OCI-LY1 (cell line): ENCODE measurements at regions not wholly inside any gene's neighbourhood (a gene's known extent, or its start where the extent isn't known, plus 50 kb on each side); places are given as distances from the start of the nearest gene placed in this dataset.

Experiments used
- CTCF ChIP-seq: fragments of 200-600 bp; sonication (generic), shearing (Covaris generic); IDR thresholded peaks from 2 replicates; pipeline ENCODE4 v1.5.1; 2017; ENCODE audit warnings: mild to moderate bottlenecking, antibody characterized with exemption, low read length, moderate library complexity, mixed read lengths
- EZH2 ChIP-seq: fragments of 200-600 bp; sonication (generic), shearing (Covaris generic); IDR thresholded peaks from 2 replicates; pipeline ENCODE4 v1.8.0; 2017; ENCODE audit warnings: borderline replicate concordance, mixed run types, mild to moderate bottlenecking, antibody characterized with exemption, low read length, moderate library complexity, mixed read lengths

DNA sequence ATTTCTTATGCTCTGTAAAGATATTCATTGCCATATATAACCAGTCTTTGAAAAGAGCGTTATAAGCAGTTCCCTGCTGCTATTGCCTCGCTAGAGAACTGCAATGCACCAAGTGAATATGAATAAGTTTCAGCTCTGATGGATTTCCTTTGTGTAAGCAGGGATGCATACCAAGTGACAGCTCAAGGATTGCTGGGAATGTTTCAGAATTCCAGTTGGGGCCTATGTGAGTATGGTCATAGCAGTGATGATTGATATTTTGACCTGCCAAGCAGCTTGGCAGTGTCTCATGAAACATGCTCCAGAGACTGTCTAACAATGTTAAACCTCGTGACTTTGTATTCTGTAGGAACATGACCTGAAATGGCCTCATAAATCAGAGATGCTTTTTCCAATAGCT lies 312.6 kb downstream of the C11orf87 start:
- TF ChIP-seq CTCF = no peak
- TF ChIP-seq EZH2 = no peak
